Mucosa of descending colon (tissue), 3 donors: ENCODE measurements at regions not wholly inside any gene's neighbourhood (a gene's known extent, or its start where the extent isn't known, plus 50 kb on each side); places are given as distances from the start of the nearest gene placed in this dataset.
"Not testable (repeated sequence)": the region's sequence is repeated elsewhere in the genome, so short reads cannot be mapped to it uniquely, and the experiment has no call there.

Source experiments
- ATAC-seq: fragments of 200-7000 bp; cut with Tn5 transposase; one replicate; pipeline ENCODE4 v1.9.1; 2020; ENCODE audit warnings: mild to moderate bottlenecking, moderate library complexity
- DNase-seq, 3 donors: peaks; one replicate each; pipeline ENCODE4 v3.0.0-alpha.2; 2020
- H3K36me3 ChIP-seq: fragments of 200-600 bp; one replicate; pipeline ENCODE4 v1.8.0; 2021; ENCODE audit warnings: low read depth, mild to moderate bottlenecking
- H3K4me1 ChIP-seq: fragments of 200-600 bp; one replicate; pipeline ENCODE4 v1.8.0; 2021; ENCODE audit warnings: low read depth, mild to moderate bottlenecking
- H3K4me3 ChIP-seq: fragments of 200-600 bp; one replicate; pipeline ENCODE4 v1.8.0; 2021; ENCODE audit warnings: mild to moderate bottlenecking
- H3K9me3 ChIP-seq: fragments of 200-600 bp; one replicate; pipeline ENCODE4 v1.8.0; 2021; ENCODE audit warnings: mild to moderate bottlenecking
- CTCF ChIP-seq: fragments of 200-600 bp; IDR thresholded peaks from one replicate; pipeline ENCODE4 v1.8.0; 2022; ENCODE audit warnings: antibody characterized with exemption, mild to moderate bottlenecking
- intact Hi-C, 2 donors: fragments of 100-400 bp; cut with DNase I in 1 of 2; cut with micrococcal nuclease in 1 of 2; formaldehyde crosslinking; loops; one replicate each; pipeline versions ENCODE4 v1.11.0 to v1.11.1; 2022; cut with DNase I, micrococcal nuclease
- donor health status: DM: no; HTN: no; CAD: no; lungs with moderate emphysema.
- donor health status: DM: no; HTN: no; CAD: no.
- donor health status: DM: no; HTN: yes; CAD: no.

- no peaks in the 10 kb centered on the region for H3K9me3 ChIP-seq
- intact Hi-C loops, result no loop called here
- no peak for TF ChIP-seq CTCF
- no peak overlapping the region for H3K4me3 ChIP-seq
- no peaks in the 10 kb centered on the region for H3K4me1 ChIP-seq
- no peaks in the 10 kb centered on the region for H3K36me3 ChIP-seq
- ATAC-seq, result no peak
- no peak for DNase-seq
These were observed 82.1 kb downstream of the DLEU7 start for GRCh38 chr13:50761406-50761805.

DNA sequence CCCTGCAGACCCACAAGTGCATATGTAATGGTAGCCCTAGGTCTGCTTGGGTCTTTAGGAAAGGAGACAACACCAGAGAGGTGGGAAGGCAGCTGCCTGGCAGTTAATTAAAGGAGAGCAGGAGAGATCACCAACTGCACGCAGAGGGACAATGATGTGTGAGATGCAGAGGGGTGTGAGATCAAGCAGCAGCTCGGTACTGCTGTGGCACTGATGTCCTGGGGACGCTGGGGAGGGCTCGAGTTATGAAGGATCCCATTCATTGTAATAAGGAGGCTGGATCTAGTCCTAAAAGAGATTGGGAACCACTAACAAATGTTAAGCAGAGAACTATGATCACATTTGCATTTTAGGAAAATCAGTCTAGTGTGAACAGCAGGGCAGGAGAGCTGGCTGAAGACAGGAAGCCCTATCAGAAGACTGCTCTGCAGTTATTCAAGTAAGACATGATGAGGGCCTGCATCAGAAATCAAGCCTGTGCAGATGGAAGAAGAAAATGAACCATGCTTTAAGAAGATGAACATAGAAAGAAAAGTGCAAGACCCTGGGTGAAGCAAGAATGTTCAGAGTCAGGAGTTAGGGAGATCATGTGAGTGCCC is 80.4 kb downstream of the DLEU7 start:
- no peak for TF ChIP-seq CTCF
- H3K4me3 ChIP-seq, result no peak overlapping the region
- intact Hi-C loops, result no loop called here
- ATAC-seq, result no peak
- H3K9me3 ChIP-seq, result no peaks in the 10 kb centered on the region
- H3K4me1 ChIP-seq, result no peaks in the 10 kb centered on the region
- DNase-seq, result no peak
- H3K36me3 ChIP-seq, result no peaks in the 10 kb centered on the region

GRCh38 chr13:50766013-50766412 is 77.5 kb downstream of the DLEU7 start:
- intact Hi-C loops, result no loop called here

GRCh38 chr13:50766695-50767094 is 76.8 kb downstream of the DLEU7 start:
- no peaks in the 10 kb centered on the region for H3K36me3 ChIP-seq
- no peaks in the 10 kb centered on the region for H3K9me3 ChIP-seq
- H3K4me3 ChIP-seq, result no peak overlapping the region
- intact Hi-C loops, result no loop called here
- no peak for TF ChIP-seq CTCF
- H3K4me1 ChIP-seq, result no peaks in the 10 kb centered on the region
- no peak for DNase-seq
- ATAC-seq, result no peak

More at GRCh38 chr13:50766013-50766412, 77.5 kb downstream of the DLEU7 start:
- Histone ChIP-seq H3K4me1 (no peaks in the 10 kb centered on the region), H3K9me3 (no peaks in the 10 kb centered on the region), H3K4me3 (no peak overlapping the region), H3K36me3 (no peaks in the 10 kb centered on the region)
- no peak for ATAC-seq
- TF ChIP-seq CTCF, result no peak
- no peak for DNase-seq

GRCh38 chr13:50772881-50773280 is 70.6 kb downstream of the DLEU7 start:
- ATAC-seq, DNase-seq, intact Hi-C loops, H3K4me3 ChIP-seq, H3K4me1 ChIP-seq, H3K36me3 ChIP-seq, H3K9me3 ChIP-seq: not testable (repeated sequence)
